Mucosa of stomach (tissue), 1 donor: ENCODE measurements at regions not wholly inside any gene's neighbourhood (a gene's known extent, or its start where the extent isn't known, plus 50 kb on each side); places are given as distances from the start of the nearest gene placed in this dataset.
"Not testable (repeated sequence)": the region's sequence is repeated elsewhere in the genome, so short reads cannot be mapped to it uniquely, and the experiment has no call there.

Source experiments
- H3K27me3 ChIP-seq: one replicate; pipeline ENCODE4 v1.7.0; 2013; ENCODE audit warnings: mild to moderate bottlenecking, low read length; ENCODE audit not compliant: control insufficient read depth, insufficient read depth
- H3K36me3 ChIP-seq: one replicate; pipeline ENCODE4 v1.7.0; 2013; ENCODE audit warnings: low read length; ENCODE audit not compliant: control insufficient read depth, insufficient read depth
- H3K4me1 ChIP-seq: one replicate; pipeline ENCODE4 v1.7.0; 2013; ENCODE audit warnings: mild to moderate bottlenecking, low read length; ENCODE audit not compliant: control insufficient read depth, insufficient read depth
- H3K4me3 ChIP-seq: one replicate; pipeline ENCODE4 v1.7.0; 2013; ENCODE audit warnings: low read length
- H3K9ac ChIP-seq: one replicate; pipeline ENCODE4 v1.7.0; 2013; ENCODE audit warnings: mild to moderate bottlenecking, low read length, moderate library complexity
- H3K9me3 ChIP-seq: one replicate; pipeline ENCODE4 v1.7.0; 2013; ENCODE audit warnings: mild to moderate bottlenecking, low read length, moderate library complexity; ENCODE audit not compliant: control insufficient read depth
- donor health status: Pancreatic carcinoma.

GRCh38 chr16:88264641-88265285 is 118.0 kb upstream of the ZNF469 start:
- no peaks in the 10 kb centered on the region for H3K9me3 ChIP-seq
- peak overlapping the region; percentile 14 for H3K4me3 ChIP-seq
- H3K9ac ChIP-seq: peak overlapping the region; percentile 59
- peaks cover 15% of the 10 kb centered on the region for H3K4me1 ChIP-seq
- H3K27me3 ChIP-seq: peaks cover 16% of the 10 kb centered on the region
- no peaks in the 10 kb centered on the region for H3K36me3 ChIP-seq

- not testable (repeated sequence) for H3K9ac ChIP-seq, H3K4me3 ChIP-seq, H3K9me3 ChIP-seq, H3K36me3 ChIP-seq
- Histone ChIP-seq H3K27me3 (peaks cover 13% of the 10 kb centered on the region), H3K4me1 (peaks cover 15% of the 10 kb centered on the region)
These were observed 117.3 kb upstream of the ZNF469 start for GRCh38 chr16:88265286-88265938.

GRCh38 chr16:88266036-88266435 is 116.7 kb upstream of the ZNF469 start:
- not testable (repeated sequence) for H3K9ac ChIP-seq, H3K9me3 ChIP-seq, H3K36me3 ChIP-seq, H3K4me3 ChIP-seq
- Histone ChIP-seq H3K27me3 (peaks cover 13% of the 10 kb centered on the region), H3K4me1 (peaks cover 15% of the 10 kb centered on the region)

GRCh38 chr16:88266935-88267551 is 115.7 kb upstream of the ZNF469 start:
- peaks cover 13% of the 10 kb centered on the region for H3K27me3 ChIP-seq
- H3K9ac ChIP-seq, H3K36me3 ChIP-seq, H3K4me3 ChIP-seq, H3K9me3 ChIP-seq: not testable (repeated sequence)
- peaks cover 15% of the 10 kb centered on the region for H3K4me1 ChIP-seq

- peaks cover 15% of the 10 kb centered on the region for H3K4me1 ChIP-seq
- not testable (repeated sequence) for H3K9ac ChIP-seq, H3K9me3 ChIP-seq, H3K4me3 ChIP-seq, H3K36me3 ChIP-seq
- H3K27me3 ChIP-seq: peaks cover 13% of the 10 kb centered on the region
These were observed 114.4 kb upstream of the ZNF469 start for GRCh38 chr16:88268186-88268970.

- not testable (repeated sequence) for H3K9me3 ChIP-seq, H3K4me1 ChIP-seq, H3K36me3 ChIP-seq, H3K27me3 ChIP-seq, H3K9ac ChIP-seq, H3K4me3 ChIP-seq
These were observed 112.5 kb upstream of the ZNF469 start for GRCh38 chr16:88270171-88270790.

GRCh38 chr16:88271296-88271695 is 111.5 kb upstream of the ZNF469 start:
- not testable (repeated sequence) for H3K9ac ChIP-seq, H3K4me3 ChIP-seq, H3K9me3 ChIP-seq, H3K36me3 ChIP-seq, H3K4me1 ChIP-seq, H3K27me3 ChIP-seq

GRCh38 chr16:88271776-88272175 is 111.0 kb upstream of the ZNF469 start:
- H3K9me3 ChIP-seq, H3K9ac ChIP-seq, H3K27me3 ChIP-seq, H3K4me1 ChIP-seq, H3K4me3 ChIP-seq, H3K36me3 ChIP-seq: not testable (repeated sequence)

GRCh38 chr16:88272437-88272836 is 110.3 kb upstream of the ZNF469 start:
- H3K9me3 ChIP-seq, H3K4me3 ChIP-seq, H3K27me3 ChIP-seq, H3K9ac ChIP-seq, H3K4me1 ChIP-seq, H3K36me3 ChIP-seq: not testable (repeated sequence)

GRCh38 chr16:88274126-88274750 is 108.5 kb upstream of the ZNF469 start:
- not testable (repeated sequence) for H3K4me3 ChIP-seq, H3K9ac ChIP-seq, H3K4me1 ChIP-seq, H3K27me3 ChIP-seq, H3K36me3 ChIP-seq, H3K9me3 ChIP-seq

- Histone ChIP-seq H3K9ac (no peak overlapping the region), H3K4me1 (no peaks in the 10 kb centered on the region), H3K9me3 (no peaks in the 10 kb centered on the region), H3K27me3 (no peaks in the 10 kb centered on the region), H3K36me3 (no peaks in the 10 kb centered on the region), H3K4me3 (no peak overlapping the region)
These were observed 107.9 kb upstream of the ZNF469 start for GRCh38 chr16:88274847-88275246.
